C4-2B (cell line): ENCODE measurements at regions not wholly inside any gene's neighbourhood (a gene's known extent, or its start where the extent isn't known, plus 50 kb on each side); places are given as distances from the start of the nearest gene placed in this dataset.

Source experiments
- ZFX ChIP-seq: fragments of 450-650 bp; IDR thresholded peaks from 2 replicates; pipeline ENCODE4 v1.6.1; 2017
- TF ChIP-seq, protein P1 (sequence below): fragments of 450-650 bp; conservative IDR thresholded peaks from 2 replicates; pipeline ENCODE4 v1.5.1; 2017; ENCODE audit warnings: mild to moderate bottlenecking

DNA sequence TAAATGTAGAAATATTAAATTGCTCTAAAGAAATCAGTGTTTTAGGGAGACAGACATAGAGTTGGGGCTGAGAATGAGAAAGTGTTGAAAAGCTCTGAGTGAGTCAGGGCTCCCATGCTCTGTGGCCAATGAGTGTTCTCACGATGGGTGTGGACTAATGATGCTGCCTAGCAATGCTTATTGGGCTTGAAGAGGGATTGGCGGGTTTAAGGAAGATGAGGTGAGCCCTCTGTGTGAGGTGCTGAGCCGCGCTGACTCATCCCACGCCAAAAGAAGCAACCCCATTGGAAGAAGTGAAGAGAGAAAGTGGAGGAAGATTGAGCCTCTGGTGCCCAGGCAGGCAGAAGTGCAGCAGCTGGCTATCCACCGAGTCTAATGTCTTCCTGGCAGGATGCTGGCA is 65.1 kb upstream of the DPT start:
- TF ChIP-seq, protein P1, sequence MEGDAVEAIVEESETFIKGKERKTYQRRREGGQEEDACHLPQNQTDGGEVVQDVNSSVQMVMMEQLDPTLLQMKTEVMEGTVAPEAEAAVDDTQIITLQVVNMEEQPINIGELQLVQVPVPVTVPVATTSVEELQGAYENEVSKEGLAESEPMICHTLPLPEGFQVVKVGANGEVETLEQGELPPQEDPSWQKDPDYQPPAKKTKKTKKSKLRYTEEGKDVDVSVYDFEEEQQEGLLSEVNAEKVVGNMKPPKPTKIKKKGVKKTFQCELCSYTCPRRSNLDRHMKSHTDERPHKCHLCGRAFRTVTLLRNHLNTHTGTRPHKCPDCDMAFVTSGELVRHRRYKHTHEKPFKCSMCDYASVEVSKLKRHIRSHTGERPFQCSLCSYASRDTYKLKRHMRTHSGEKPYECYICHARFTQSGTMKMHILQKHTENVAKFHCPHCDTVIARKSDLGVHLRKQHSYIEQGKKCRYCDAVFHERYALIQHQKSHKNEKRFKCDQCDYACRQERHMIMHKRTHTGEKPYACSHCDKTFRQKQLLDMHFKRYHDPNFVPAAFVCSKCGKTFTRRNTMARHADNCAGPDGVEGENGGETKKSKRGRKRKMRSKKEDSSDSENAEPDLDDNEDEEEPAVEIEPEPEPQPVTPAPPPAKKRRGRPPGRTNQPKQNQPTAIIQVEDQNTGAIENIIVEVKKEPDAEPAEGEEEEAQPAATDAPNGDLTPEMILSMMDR, result no peak
- TF ChIP-seq ZFX, result no peak
